Neural crest cell (in vitro differentiated cells): ENCODE measurements at regions not wholly inside any gene's neighbourhood (a gene's known extent, or its start where the extent isn't known, plus 50 kb on each side); places are given as distances from the start of the nearest gene placed in this dataset.

Source experiments
- DNase-seq: peaks from one replicate; pipeline ENCODE4 v3.0.0; 2021; ENCODE audit warnings: low read depth, mixed read lengths, low spot score
- H3K27ac Mint-ChIP-seq: one replicate; pipeline ENCODE4 v1.8.0; 2021; ENCODE audit warnings: mild to moderate bottlenecking, mixed read lengths; ENCODE audit not compliant: unreplicated experiment
- H3K27me3 Mint-ChIP-seq: 2 replicates; pipeline ENCODE4 v1.8.0; 2021; ENCODE audit warnings: low read depth, mild to moderate bottlenecking, mixed read lengths
- H3K36me3 Mint-ChIP-seq: 2 replicates; pipeline ENCODE4 v1.8.0; 2021; ENCODE audit warnings: low read depth, mild to moderate bottlenecking, mixed read lengths
- H3K4me1 Mint-ChIP-seq: 2 replicates; pipeline ENCODE4 v1.8.0; 2021; ENCODE audit warnings: mixed read lengths
- H3K4me3 Mint-ChIP-seq: one replicate; pipeline ENCODE4 v1.8.0; 2021; ENCODE audit warnings: mild to moderate bottlenecking, mixed read lengths
- H3K9me3 Mint-ChIP-seq: 2 replicates; pipeline ENCODE4 v1.8.0; 2021; ENCODE audit warnings: mixed read lengths
- CTCF ChIP-seq: fragments of 200-600 bp; sonication (generic); conservative IDR thresholded peaks from 2 replicates; pipeline ENCODE4 v1.5.0; 2021; ENCODE audit warnings: antibody characterized with exemption, mild to moderate bottlenecking

- DNase-seq: no peak
- H3K36me3 Mint-ChIP-seq: no peaks in the 10 kb centered on the region
- TF ChIP-seq CTCF: no peak
- no peak overlapping the region for H3K27ac Mint-ChIP-seq
- H3K27me3 Mint-ChIP-seq: no peaks in the 10 kb centered on the region
- H3K4me3 Mint-ChIP-seq: no peak overlapping the region
- peaks cover 7% of the 10 kb centered on the region for H3K4me1 Mint-ChIP-seq
- no peaks in the 10 kb centered on the region for H3K9me3 Mint-ChIP-seq
These were observed 265.3 kb upstream of the GAS1 start for GRCh38 chr9:87212605-87213021.

- Mint-ChIP-seq H3K4me3 (no peak overlapping the region), H3K9me3 (no peaks in the 10 kb centered on the region), H3K27me3 (no peaks in the 10 kb centered on the region), H3K36me3 (no peaks in the 10 kb centered on the region), H3K4me1 (peaks cover 7% of the 10 kb centered on the region), H3K27ac (no peak overlapping the region)
- no peak for TF ChIP-seq CTCF
- no peak for DNase-seq
These were observed 266.6 kb upstream of the GAS1 start for GRCh38 chr9:87213948-87214347.

- Mint-ChIP-seq H3K9me3 (no peaks in the 10 kb centered on the region), H3K4me1 (peaks cover 7% of the 10 kb centered on the region), H3K36me3 (no peaks in the 10 kb centered on the region), H3K27me3 (no peaks in the 10 kb centered on the region), H3K4me3 (no peak overlapping the region), H3K27ac (no peak overlapping the region)
- TF ChIP-seq CTCF: no peak
- DNase-seq: no peak
These were observed 267.7 kb upstream of the GAS1 start for GRCh38 chr9:87214991-87215390.

- Mint-ChIP-seq H3K4me3 (no peak overlapping the region), H3K9me3 (no peaks in the 10 kb centered on the region), H3K4me1 (peaks cover 7% of the 10 kb centered on the region), H3K27ac (no peak overlapping the region), H3K36me3 (no peaks in the 10 kb centered on the region), H3K27me3 (no peaks in the 10 kb centered on the region)
- DNase-seq: no peak
- no peak for TF ChIP-seq CTCF
These were observed 268.7 kb upstream of the GAS1 start for GRCh38 chr9:87216036-87216435.

GRCh38 chr9:87216897-87217455 is 269.7 kb upstream of the GAS1 start:
- Mint-ChIP-seq H3K27ac (no peak overlapping the region), H3K9me3 (no peaks in the 10 kb centered on the region), H3K4me1 (peaks cover 7% of the 10 kb centered on the region), H3K27me3 (no peaks in the 10 kb centered on the region), H3K4me3 (no peak overlapping the region), H3K36me3 (no peaks in the 10 kb centered on the region)
- DNase-seq: no peak
- no peak for TF ChIP-seq CTCF
